OCI-LY3 (cell line): ENCODE measurements at regions not wholly inside any gene's neighbourhood (a gene's known extent, or its start where the extent isn't known, plus 50 kb on each side); places are given as distances from the start of the nearest gene placed in this dataset.

Experiments
- EZH2phosphoT487 ChIP-seq: fragments of 200-600 bp; shearing (Covaris generic); IDR thresholded peaks from 2 replicates; pipeline ENCODE4 v1.6.1; 2018; ENCODE audit warnings: antibody characterized with exemption, mixed run types, low read depth
- TF ChIP-seq, protein P1 (sequence below): fragments of 200-600, 300-600 bp; sonication (generic); IDR thresholded peaks from 2 replicates; pipeline ENCODE4 v1.5.1; 2014; ENCODE audit warnings: antibody characterized with exemption, low read length, low read depth

DNA sequence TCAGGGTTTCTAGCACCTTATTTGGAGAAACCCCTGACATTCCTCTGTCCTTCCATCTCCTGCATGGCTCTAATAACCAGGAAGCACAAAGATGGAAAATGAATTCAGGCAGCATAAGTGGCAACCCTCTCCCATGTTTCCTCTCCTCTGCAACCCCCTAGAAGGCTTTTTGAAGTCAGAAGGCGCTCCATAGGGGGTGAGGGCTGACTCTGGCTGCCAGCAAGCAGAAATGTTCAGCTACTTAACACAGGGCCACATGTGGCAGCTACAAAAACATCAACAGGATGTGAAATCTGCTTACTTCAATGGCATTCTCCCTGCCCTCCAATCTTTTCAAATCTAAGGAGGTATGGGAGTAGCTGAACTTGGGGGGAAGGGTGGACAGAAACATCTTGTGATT, 55.2 kb upstream of the IRX5 start:
- TF ChIP-seq, protein P1, sequence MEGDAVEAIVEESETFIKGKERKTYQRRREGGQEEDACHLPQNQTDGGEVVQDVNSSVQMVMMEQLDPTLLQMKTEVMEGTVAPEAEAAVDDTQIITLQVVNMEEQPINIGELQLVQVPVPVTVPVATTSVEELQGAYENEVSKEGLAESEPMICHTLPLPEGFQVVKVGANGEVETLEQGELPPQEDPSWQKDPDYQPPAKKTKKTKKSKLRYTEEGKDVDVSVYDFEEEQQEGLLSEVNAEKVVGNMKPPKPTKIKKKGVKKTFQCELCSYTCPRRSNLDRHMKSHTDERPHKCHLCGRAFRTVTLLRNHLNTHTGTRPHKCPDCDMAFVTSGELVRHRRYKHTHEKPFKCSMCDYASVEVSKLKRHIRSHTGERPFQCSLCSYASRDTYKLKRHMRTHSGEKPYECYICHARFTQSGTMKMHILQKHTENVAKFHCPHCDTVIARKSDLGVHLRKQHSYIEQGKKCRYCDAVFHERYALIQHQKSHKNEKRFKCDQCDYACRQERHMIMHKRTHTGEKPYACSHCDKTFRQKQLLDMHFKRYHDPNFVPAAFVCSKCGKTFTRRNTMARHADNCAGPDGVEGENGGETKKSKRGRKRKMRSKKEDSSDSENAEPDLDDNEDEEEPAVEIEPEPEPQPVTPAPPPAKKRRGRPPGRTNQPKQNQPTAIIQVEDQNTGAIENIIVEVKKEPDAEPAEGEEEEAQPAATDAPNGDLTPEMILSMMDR: no peak
- no peak for TF ChIP-seq EZH2phosphoT487
